ENCODE measurements at regions not wholly inside any gene's neighbourhood (a gene's known extent, or its start where the extent isn't known, plus 50 kb on each side); places are given as distances from the start of the nearest gene placed in this dataset.

DNA sequence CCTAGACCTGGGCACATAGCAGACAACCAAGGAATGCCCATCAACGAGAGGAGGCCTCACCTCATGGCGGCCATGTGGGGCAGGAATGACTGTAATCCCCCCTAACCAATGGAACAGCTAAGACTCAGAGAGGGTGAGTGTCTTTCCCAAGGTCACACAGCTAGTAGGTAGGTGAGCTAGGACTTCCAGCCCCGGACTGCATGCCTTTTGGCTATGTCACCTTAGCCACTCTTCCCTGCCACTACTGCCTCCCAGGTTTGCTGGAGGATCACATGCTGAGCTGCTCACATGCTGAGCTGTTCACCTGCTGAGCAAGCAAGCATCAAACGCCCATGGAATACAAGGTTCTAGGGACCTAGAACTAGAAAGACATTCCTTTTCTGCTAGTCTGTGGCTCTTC lies 188.5 kb upstream of the PMEPA1 start:
- TF ChIP-seq FOSL1 (IDR thresholded peaks at IDR 0.05; ENCODE audit: low read depth), result no peak
- Histone ChIP-seq H3K9ac (ENCODE audit: low read length) (no peak overlapping the region), H3K36me3 (ENCODE audit: control insufficient read depth in 1 of 2, insufficient read depth in 2 of 2, low read length in 2 of 2) (no peaks in the 10 kb centered on the region), H3K4me3 (replicated peaks in 1 of 2; ENCODE audit: low read depth in 1 of 2, low read length in 2 of 2) (no peak overlapping the region), H3K9me3 (ENCODE audit: control insufficient read depth in 1 of 2, insufficient read depth in 1 of 2, low read depth in 1 of 2, low read length in 2 of 2) (no peaks in the 10 kb centered on the region), H3K79me2 (ENCODE audit: insufficient read depth, low read length) (no peaks in the 10 kb centered on the region), H3K9me2 (ENCODE audit: insufficient read depth) (no peaks in the 10 kb centered on the region), H3K4me2 (ENCODE audit: low read length) (no peak overlapping the region), H2AFZ (ENCODE audit: low read depth, low read length, poor library complexity, severe bottlenecking) (no peak overlapping the region), H4K20me1 (ENCODE audit: insufficient read depth) (no peaks in the 10 kb centered on the region), H3K4me1 (ENCODE audit: control insufficient read depth in 1 of 2, insufficient read depth in 2 of 2, low read length in 2 of 2) (no peaks in the 10 kb centered on the region), H3K27me3 (ENCODE audit: insufficient read depth, low read length) (peaks cover 28% of the 10 kb centered on the region), H3K27ac (ENCODE audit: low read depth, low read length) (no peak overlapping the region)
- BruUV-seq (replicated peaks), result no TSS peak
- no peak for ATAC-seq
- intact Hi-C loops (cut with micrococcal nuclease), result no loop called here
- RAD21 ChIA-PET (ENCODE audit: low non-redundant PET in 1 of 2, low total read pairs in 2 of 2, uncharacterized antibody in 2 of 2, unreplicated experiment in 2 of 2), result no interaction called here
- POLR2A ChIA-PET, result no interaction called here
- no peak for DNase-seq (ENCODE audit: low read depth, low spot score)
- CTCF ChIA-PET, result no interaction called here

DNA sequence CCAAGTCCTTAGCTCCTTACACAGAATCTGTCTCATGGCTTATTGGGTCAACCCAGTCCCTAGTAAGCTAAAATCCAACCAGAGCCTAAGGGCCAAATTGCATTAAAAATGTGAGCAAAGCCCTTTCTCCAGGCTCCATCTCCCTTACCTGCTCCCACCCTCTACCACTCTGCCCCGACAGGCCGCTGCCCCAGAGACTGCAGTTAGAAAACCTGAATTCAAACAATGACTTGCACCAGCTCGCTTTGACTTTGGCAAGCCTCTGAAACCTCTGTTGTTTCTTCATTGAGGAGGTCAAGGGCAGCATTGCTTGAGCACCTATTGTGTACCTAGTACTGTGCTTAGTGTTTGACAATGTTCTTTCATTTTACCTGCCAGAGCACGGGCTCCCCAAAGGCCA lies 188.1 kb upstream of the PMEPA1 start:
- Histone ChIP-seq H4K20me1 (ENCODE audit: insufficient read depth) (no peaks in the 10 kb centered on the region), H3K27ac (ENCODE audit: low read depth, low read length) (no peak overlapping the region), H3K4me3 (replicated peaks in 1 of 2; ENCODE audit: low read depth in 1 of 2, low read length in 2 of 2) (no peak overlapping the region), H3K4me2 (ENCODE audit: low read length) (no peak overlapping the region), H3K9me3 (ENCODE audit: control insufficient read depth in 1 of 2, insufficient read depth in 1 of 2, low read depth in 1 of 2, low read length in 2 of 2) (no peaks in the 10 kb centered on the region), H3K36me3 (ENCODE audit: control insufficient read depth in 1 of 2, insufficient read depth in 2 of 2, low read length in 2 of 2) (no peaks in the 10 kb centered on the region), H3K9ac (ENCODE audit: low read length) (no peak overlapping the region), H3K9me2 (ENCODE audit: insufficient read depth) (no peaks in the 10 kb centered on the region), H3K4me1 (ENCODE audit: control insufficient read depth in 1 of 2, insufficient read depth in 2 of 2, low read length in 2 of 2) (no peaks in the 10 kb centered on the region), H3K27me3 (ENCODE audit: insufficient read depth, low read length) (peaks cover 28% of the 10 kb centered on the region), H3K79me2 (ENCODE audit: insufficient read depth, low read length) (no peaks in the 10 kb centered on the region), H2AFZ (ENCODE audit: low read depth, low read length, poor library complexity, severe bottlenecking) (no peak overlapping the region)
- no TSS peak for BruUV-seq (replicated peaks)
- intact Hi-C loops (cut with micrococcal nuclease), result no loop called here
- ChIA-PET POLR2A (no interaction called here), RAD21 (ENCODE audit: low non-redundant PET in 1 of 2, low total read pairs in 2 of 2, uncharacterized antibody in 2 of 2, unreplicated experiment in 2 of 2) (no interaction called here), CTCF (no interaction called here)
- DNase-seq (ENCODE audit: low read depth, low spot score) (no peak), ATAC-seq (no peak)
- TF ChIP-seq, protein P1, sequence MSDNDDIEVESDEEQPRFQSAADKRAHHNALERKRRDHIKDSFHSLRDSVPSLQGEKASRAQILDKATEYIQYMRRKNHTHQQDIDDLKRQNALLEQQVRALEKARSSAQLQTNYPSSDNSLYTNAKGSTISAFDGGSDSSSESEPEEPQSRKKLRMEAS (IDR thresholded peaks at IDR 0.05), result no peak
- TF ChIP-seq ZNF274 (IDR thresholded peaks at IDR 0.05; ENCODE audit: low read depth, low read length) (no peak), RAD21 (IDR thresholded peaks at IDR 0.05; ENCODE audit: low read depth) (no peak), SP1 (IDR thresholded peaks at IDR 0.05; ENCODE audit: low read depth) (no peak), CBX3 (IDR thresholded peaks at IDR 0.05; ENCODE audit: low read depth) (no peak)

Data from HCT116 (cell line).